PFSK-1 (cell line): ENCODE measurements at regions not wholly inside any gene's neighbourhood (a gene's known extent, or its start where the extent isn't known, plus 50 kb on each side); places are given as distances from the start of the nearest gene placed in this dataset.

Source experiments
- FOXP2 ChIP-seq: optimal IDR thresholded peaks from 2 replicates; pipeline ENCODE3; 2011; ENCODE audit warnings: borderline replicate concordance, control low read depth, inconsistent platforms; ENCODE audit not compliant: insufficient read depth; ENCODE audit errors: extremely low read length, extremely low read depth
- POLR2AphosphoS5 ChIP-seq: IDR thresholded peaks from 2 replicates; pipeline ENCODE4 v1.6.1; 2012; ENCODE audit warnings: low read depth, mild to moderate bottlenecking, control low read depth, low read length, moderate library complexity
- SIN3A ChIP-seq: IDR thresholded peaks from 2 replicates; pipeline ENCODE4 v1.6.1; 2012; ENCODE audit warnings: mild to moderate bottlenecking, low read length, moderate library complexity, borderline replicate concordance; ENCODE audit not compliant: insufficient read depth
- TAF1 ChIP-seq: IDR thresholded peaks from 2 replicates; pipeline ENCODE4 v1.6.1; 2012; ENCODE audit warnings: low read length, control low read depth, borderline replicate concordance; ENCODE audit not compliant: insufficient read depth
- TF ChIP-seq, protein P1 (sequence below), 2 experiments: IDR thresholded peaks; 2 replicates each; pipeline versions ENCODE4 v1.6.1 to v1.8.0; 2011 to 2012; ENCODE audit warnings: low read depth in 2 of 2, low read length in 2 of 2, control low read depth in 1 of 2, inconsistent platforms in 1 of 2, mild to moderate bottlenecking in 1 of 2, moderate library complexity in 1 of 2; ENCODE audit not compliant: insufficient read depth in 1 of 2

DNA sequence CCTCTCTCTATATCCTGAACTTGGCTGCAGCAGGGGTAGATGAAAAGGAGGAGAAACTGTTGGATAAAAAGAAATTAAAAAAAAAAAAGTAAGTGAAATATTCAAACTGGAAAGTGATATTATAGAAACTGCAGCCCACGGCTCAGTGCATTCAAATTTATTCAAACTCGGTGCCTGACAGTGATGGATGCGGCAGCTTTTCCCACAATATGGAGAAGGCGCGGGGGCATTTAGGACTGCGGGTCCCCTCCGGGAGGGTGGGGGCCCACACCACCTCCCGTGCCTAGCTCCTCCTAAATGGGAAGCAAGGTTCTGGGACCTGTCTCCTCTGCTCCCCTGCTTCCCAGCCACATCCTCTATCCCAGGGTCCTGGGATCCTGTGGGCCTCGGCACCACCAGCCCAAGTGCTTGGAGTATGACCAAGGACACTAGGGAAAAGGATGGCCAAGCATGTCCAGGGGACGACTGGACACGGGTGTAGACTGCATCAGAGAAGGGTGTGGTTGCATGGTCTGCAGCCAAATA, 82.4 kb downstream of the HIF1AN start:
- TF ChIP-seq, protein P1, sequence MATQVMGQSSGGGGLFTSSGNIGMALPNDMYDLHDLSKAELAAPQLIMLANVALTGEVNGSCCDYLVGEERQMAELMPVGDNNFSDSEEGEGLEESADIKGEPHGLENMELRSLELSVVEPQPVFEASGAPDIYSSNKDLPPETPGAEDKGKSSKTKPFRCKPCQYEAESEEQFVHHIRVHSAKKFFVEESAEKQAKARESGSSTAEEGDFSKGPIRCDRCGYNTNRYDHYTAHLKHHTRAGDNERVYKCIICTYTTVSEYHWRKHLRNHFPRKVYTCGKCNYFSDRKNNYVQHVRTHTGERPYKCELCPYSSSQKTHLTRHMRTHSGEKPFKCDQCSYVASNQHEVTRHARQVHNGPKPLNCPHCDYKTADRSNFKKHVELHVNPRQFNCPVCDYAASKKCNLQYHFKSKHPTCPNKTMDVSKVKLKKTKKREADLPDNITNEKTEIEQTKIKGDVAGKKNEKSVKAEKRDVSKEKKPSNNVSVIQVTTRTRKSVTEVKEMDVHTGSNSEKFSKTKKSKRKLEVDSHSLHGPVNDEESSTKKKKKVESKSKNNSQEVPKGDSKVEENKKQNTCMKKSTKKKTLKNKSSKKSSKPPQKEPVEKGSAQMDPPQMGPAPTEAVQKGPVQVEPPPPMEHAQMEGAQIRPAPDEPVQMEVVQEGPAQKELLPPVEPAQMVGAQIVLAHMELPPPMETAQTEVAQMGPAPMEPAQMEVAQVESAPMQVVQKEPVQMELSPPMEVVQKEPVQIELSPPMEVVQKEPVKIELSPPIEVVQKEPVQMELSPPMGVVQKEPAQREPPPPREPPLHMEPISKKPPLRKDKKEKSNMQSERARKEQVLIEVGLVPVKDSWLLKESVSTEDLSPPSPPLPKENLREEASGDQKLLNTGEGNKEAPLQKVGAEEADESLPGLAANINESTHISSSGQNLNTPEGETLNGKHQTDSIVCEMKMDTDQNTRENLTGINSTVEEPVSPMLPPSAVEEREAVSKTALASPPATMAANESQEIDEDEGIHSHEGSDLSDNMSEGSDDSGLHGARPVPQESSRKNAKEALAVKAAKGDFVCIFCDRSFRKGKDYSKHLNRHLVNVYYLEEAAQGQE (IDR thresholded peaks at IDR 0.05; ENCODE audit: insufficient read depth in 1 of 2, low read depth in 2 of 2, low read length in 2 of 2) = no peak
- no peak for TF ChIP-seq POLR2AphosphoS5
- TF ChIP-seq TAF1 = no peak
- TF ChIP-seq SIN3A = no peak
- TF ChIP-seq FOXP2 = no peak
